Hepatocyte (in vitro differentiated cells): ENCODE measurements at regions not wholly inside any gene's neighbourhood (a gene's known extent, or its start where the extent isn't known, plus 50 kb on each side); places are given as distances from the start of the nearest gene placed in this dataset.

Source experiments
- DNase-seq: peaks from one replicate; pipeline ENCODE4 v3.0.0-alpha.2; 2016; ENCODE audit warnings: low spot score
- H2AFZ ChIP-seq: fragments of 200-600 bp; sonication (generic); 2 replicates; pipeline ENCODE4 v1.6.0; 2016; ENCODE audit warnings: antibody characterized with exemption, mild to moderate bottlenecking
- H3K27ac ChIP-seq: fragments of 200-600 bp; sonication (generic); 2 replicates; pipeline ENCODE4 v1.5.1; 2016; ENCODE audit warnings: mild to moderate bottlenecking
- H3K27me3 ChIP-seq: fragments of 200-600 bp; sonication (generic); 2 replicates; pipeline ENCODE4 v1.6.1; 2016
- H3K36me3 ChIP-seq: fragments of 200-600 bp; sonication (generic); replicated peaks from 2 replicates; pipeline ENCODE4 v1.5.1; 2016; ENCODE audit warnings: low read depth; ENCODE audit not compliant: insufficient read depth
- H3K4me1 ChIP-seq: fragments of 200-600 bp; sonication (generic); 2 replicates; pipeline ENCODE4 v1.5.1; 2016; ENCODE audit warnings: mild to moderate bottlenecking, moderate library complexity; ENCODE audit not compliant: insufficient read depth
- H3K4me2 ChIP-seq: fragments of 200-600 bp; sonication (generic); 2 replicates; pipeline ENCODE4 v1.6.0; 2016
- H3K4me3 ChIP-seq: fragments of 200-600 bp; sonication (generic); 2 replicates; pipeline ENCODE4 v1.5.1; 2016; ENCODE audit warnings: mild to moderate bottlenecking
- H3K79me2 ChIP-seq: fragments of 200-600 bp; sonication (generic); 2 replicates; pipeline ENCODE4 v1.6.0; 2017; ENCODE audit warnings: mild to moderate bottlenecking
- H3K9me2 ChIP-seq: fragments of 200-600 bp; sonication (generic); replicated peaks from 2 replicates; pipeline ENCODE4 v1.6.0; 2017; ENCODE audit warnings: mild to moderate bottlenecking; ENCODE audit not compliant: insufficient read depth
- H3K9me3 ChIP-seq: fragments of 200-600 bp; sonication (generic); 2 replicates; pipeline ENCODE4 v1.5.1; 2016; ENCODE audit warnings: low read depth, mild to moderate bottlenecking
- H4K20me1 ChIP-seq: fragments of 200-600 bp; sonication (generic); 2 replicates; pipeline ENCODE4 v1.6.0; 2016; ENCODE audit warnings: mild to moderate bottlenecking; ENCODE audit not compliant: insufficient read depth, poor library complexity, severe bottlenecking
- CTCF ChIP-seq: fragments of 200-600 bp; sonication (generic); IDR thresholded peaks from 2 replicates; pipeline ENCODE4 v1.5.1; 2016; ENCODE audit warnings: antibody characterized with exemption, mild to moderate bottlenecking; ENCODE audit not compliant: poor library complexity
- EZH2 ChIP-seq: fragments of 200-600 bp; sonication (generic); IDR thresholded peaks from 2 replicates; pipeline ENCODE4 v1.6.1; 2016; ENCODE audit warnings: antibody characterized with exemption, mild to moderate bottlenecking, borderline replicate concordance
- EZH2phosphoT487 ChIP-seq: fragments of 200-600 bp; sonication (generic); IDR thresholded peaks from one replicate; pipeline ENCODE4 v1.6.1; 2018; ENCODE audit warnings: antibody characterized with exemption, mild to moderate bottlenecking, low read depth, moderate library complexity; ENCODE audit not compliant: unreplicated experiment, severe bottlenecking
- WGBS: methylation state at CpG from one replicate; pipeline ENCODE4 v1.1.6; 2016; ENCODE audit warnings: low lambda C conversion rate; ENCODE audit errors: missing lambda C conversion rate; 5-methylcytosine and 5-hydroxymethylcytosine counted together

GRCh38 chr20:60899320-60899719 is 352.7 kb upstream of the CDH4 start:
- no peak for DNase-seq
- no peaks in the 10 kb centered on the region for H3K79me2 ChIP-seq
- 64% methylated on average over 2 of the region's 2 CpGs for WGBS

GRCh38 chr20:60900618-60901017 is 351.4 kb upstream of the CDH4 start:
- H3K9me3 ChIP-seq, result no peaks in the 10 kb centered on the region
- no peaks in the 10 kb centered on the region for H3K9me2 ChIP-seq
- no peak overlapping the region for H2AFZ ChIP-seq
- H4K20me1 ChIP-seq, result no peaks in the 10 kb centered on the region
- H3K4me1 ChIP-seq, result no peaks in the 10 kb centered on the region
- WGBS, result 66% methylated on average over 5 of the region's 5 CpGs
- H3K36me3 ChIP-seq, result no peaks in the 10 kb centered on the region
- no peaks in the 10 kb centered on the region for H3K79me2 ChIP-seq
- no peak overlapping the region for H3K27ac ChIP-seq
- DNase-seq, result no peak
- TF ChIP-seq EZH2phosphoT487, result no peak
- TF ChIP-seq CTCF, result no peak
- no peak for TF ChIP-seq EZH2
- H3K4me2 ChIP-seq, result no peak overlapping the region
- no peaks in the 10 kb centered on the region for H3K27me3 ChIP-seq
- no peak overlapping the region for H3K4me3 ChIP-seq

More at GRCh38 chr20:60899320-60899719, 352.7 kb upstream of the CDH4 start:
- Histone ChIP-seq H3K4me2 (no peak overlapping the region), H2AFZ (no peak overlapping the region), H4K20me1 (no peaks in the 10 kb centered on the region), H3K27ac (no peak overlapping the region), H3K4me1 (no peaks in the 10 kb centered on the region), H3K27me3 (no peaks in the 10 kb centered on the region), H3K9me2 (no peaks in the 10 kb centered on the region), H3K9me3 (no peaks in the 10 kb centered on the region), H3K36me3 (no peaks in the 10 kb centered on the region), H3K4me3 (no peak overlapping the region)
- TF ChIP-seq EZH2 (no peak), EZH2phosphoT487 (no peak), CTCF (no peak)

- no peak overlapping the region for H2AFZ ChIP-seq
- H4K20me1 ChIP-seq, result no peaks in the 10 kb centered on the region
- no peak for TF ChIP-seq CTCF
- TF ChIP-seq EZH2phosphoT487, result no peak
- TF ChIP-seq EZH2, result no peak
- H3K4me2 ChIP-seq, result no peak overlapping the region
- DNase-seq, result no peak
- no peak overlapping the region for H3K4me3 ChIP-seq
- H3K27me3 ChIP-seq, result no peaks in the 10 kb centered on the region
- H3K9me3 ChIP-seq, result no peaks in the 10 kb centered on the region
- WGBS, result 94% methylated on average over 1 of the region's 1 CpG
- H3K4me1 ChIP-seq, result no peaks in the 10 kb centered on the region
- H3K36me3 ChIP-seq, result no peaks in the 10 kb centered on the region
- H3K79me2 ChIP-seq, result no peaks in the 10 kb centered on the region
- no peak overlapping the region for H3K27ac ChIP-seq
- no peaks in the 10 kb centered on the region for H3K9me2 ChIP-seq
Observed at GRCh38 chr20:60901831-60902230, 350.2 kb upstream of the CDH4 start.

GRCh38 chr20:60903325-60903971 is 348.6 kb upstream of the CDH4 start:
- H3K27ac ChIP-seq, result no peak overlapping the region
- DNase-seq, result no peak
- H3K4me2 ChIP-seq, result no peak overlapping the region
- no peaks in the 10 kb centered on the region for H3K9me2 ChIP-seq
- no peaks in the 10 kb centered on the region for H4K20me1 ChIP-seq
- no peaks in the 10 kb centered on the region for H3K79me2 ChIP-seq
- H2AFZ ChIP-seq, result no peak overlapping the region
- H3K36me3 ChIP-seq, result no peaks in the 10 kb centered on the region
- no peaks in the 10 kb centered on the region for H3K27me3 ChIP-seq
- no peak overlapping the region for H3K4me3 ChIP-seq
- no peaks in the 10 kb centered on the region for H3K4me1 ChIP-seq
- TF ChIP-seq EZH2phosphoT487 (no peak), EZH2 (no peak)
- 89% methylated on average over 13 of the region's 13 CpGs for WGBS
- no peaks in the 10 kb centered on the region for H3K9me3 ChIP-seq
